Pancreas (tissue), 10 donors: ENCODE measurements at regions not wholly inside any gene's neighbourhood (a gene's known extent, or its start where the extent isn't known, plus 50 kb on each side); places are given as distances from the start of the nearest gene placed in this dataset.

ENCODE experiments used
- ATAC-seq, 4 donors: fragments of 200-7000 bp; cut with Tn5 transposase; one replicate each; pipeline versions ENCODE4 v1.8.0 to v1.9.1; 2020; ENCODE audit warnings: mild to moderate bottlenecking in 4 of 4, moderate library complexity in 4 of 4
- DNase-seq, 6 donors: peaks; one replicate each; pipeline ENCODE4 v3.0.0-alpha.2; 2020
- FAIRE-seq: peaks from 2 replicates; lab custom pipeline; 2012; peaks lifted over from hg19 to GRCh38; lab: Jason Lieb, UNC
- H3K27ac ChIP-seq, 4 donors: fragments of 200-600 bp; sonication (generic); 1 replicate in 3 of 4; 2 replicates in 1 of 4; pipeline versions ENCODE4 v1.5.0 to v1.8.0; 2020
- H3K27me3 ChIP-seq, 4 donors: fragments of 200-600 bp; one replicate each; pipeline ENCODE4 v1.8.0; 2021
- H3K36me3 ChIP-seq, 3 donors: fragments of 200-600 bp; sonication (generic) in 1 of 3; one replicate each; pipeline versions ENCODE4 v1.5.0 to v1.8.0; 2020 to 2021
- H3K4me1 ChIP-seq, 3 donors: fragments of 200-600 bp; one replicate each; pipeline ENCODE4 v1.8.0; 2021
- H3K4me3 ChIP-seq, 4 donors: fragments of 200-600 bp; sonication (generic) in 2 of 4; one replicate each; pipeline versions ENCODE4 v1.5.0 to v1.8.0; 2020 to 2021
- H3K9me3 ChIP-seq, 4 donors: fragments of 200-600 bp; one replicate each; pipeline ENCODE4 v1.8.0; 2021
- CTCF ChIP-seq, 4 donors: fragments of 200-600 bp; sonication (generic) in 3 of 4; IDR thresholded peaks; one replicate each; pipeline versions ENCODE4 v1.5.0 to v1.8.0; 2021; ENCODE audit warnings: antibody characterized with exemption in 4 of 4
- WGBS, 2 donors: extraction: QIAGEN DNeasy Blood & Tissue Kit; methylation state at CpG; one replicate each; pipeline ENCODE4 v1.1.7; 2013; 5-methylcytosine and 5-hydroxymethylcytosine counted together
- intact Hi-C, 3 donors: fragments of 100-400 bp; cut with DNase I; formaldehyde crosslinking; loops; one replicate each; pipeline versions ENCODE4 v1.11.1 to v1.14.2; 2022
- donor health status: healthy with polysubstance abuse.
- donor health status: DM: no; HTN: no; CAD: no; lungs with moderate emphysema.
- donor health status: DM: no; HTN: no; CAD: no.
- donor health status: control.
- donor health status: control.
- donor health status: Bipolar disorder and iron deficiency.
- donor health status: DM: yes; HTN: yes; CAD: no.
- donor health status: DM: no; HTN: no; CAD: no.
- donor health status: DM: no; HTN: no; CAD: no.
- donor health status: DM: yes; HTN: yes; CAD: no.

GRCh38 chr11:116412118-116412889 lies 360.5 kb downstream of the BUD13 start:
- H3K4me1 ChIP-seq: no peaks in the 10 kb centered on the region
- H3K9me3 ChIP-seq: no peaks in the 10 kb centered on the region
- no peak for TF ChIP-seq CTCF (IDR thresholded peaks at IDR 0.05)
- H3K27me3 ChIP-seq: no peaks in the 10 kb centered on the region
- WGBS, 2 donors: 28 to 29% methylated on average over 6 of the region's 6 CpGs
- H3K36me3 ChIP-seq: no peaks in the 10 kb centered on the region
- no peak for FAIRE-seq
- no peak for ATAC-seq
- no peak overlapping the region for H3K4me3 ChIP-seq
- DNase-seq: no peak
- intact Hi-C loops: no loop called here
- no peak overlapping the region for H3K27ac ChIP-seq

GRCh38 chr11:116409238-116409637 lies 363.5 kb downstream of the BUD13 start:
- no peak for TF ChIP-seq CTCF (IDR thresholded peaks at IDR 0.05)
- WGBS, 2 donors: 61 to 75% methylated on average over 4 of the region's 4 CpGs

GRCh38 chr11:116406042-116406441 lies 366.7 kb downstream of the BUD13 start:
- no peak for DNase-seq
- ATAC-seq: no peak
- Histone ChIP-seq H3K27ac (no peak overlapping the region), H3K4me3 (no peak overlapping the region), H3K27me3 (no peaks in the 10 kb centered on the region), H3K4me1 (no peaks in the 10 kb centered on the region), H3K36me3 (no peaks in the 10 kb centered on the region), H3K9me3 (no peaks in the 10 kb centered on the region)
- no peak for FAIRE-seq
- 28 to 48% methylated on average over 1 of the region's 1 CpG for WGBS, 2 donors
- intact Hi-C loops: no loop called here
- no peak for TF ChIP-seq CTCF (IDR thresholded peaks at IDR 0.05)

More at GRCh38 chr11:116409238-116409637, 363.5 kb downstream of the BUD13 start:
- DNase-seq (no peak), FAIRE-seq (no peak), ATAC-seq (no peak)
- H3K4me1 ChIP-seq: no peaks in the 10 kb centered on the region
- H3K36me3 ChIP-seq: no peaks in the 10 kb centered on the region
- no peaks in the 10 kb centered on the region for H3K9me3 ChIP-seq
- intact Hi-C loops: no loop called here
- no peak overlapping the region for H3K27ac ChIP-seq
- H3K27me3 ChIP-seq: no peaks in the 10 kb centered on the region
- no peak overlapping the region for H3K4me3 ChIP-seq

GRCh38 chr11:116404462-116404798 lies 368.4 kb downstream of the BUD13 start:
- H3K4me3 ChIP-seq: no peak overlapping the region
- no peaks in the 10 kb centered on the region for H3K4me1 ChIP-seq
- intact Hi-C loops: no loop called here
- 57 to 60% methylated on average over 3 of the region's 3 CpGs for WGBS, 2 donors
- no peaks in the 10 kb centered on the region for H3K27me3 ChIP-seq
- H3K9me3 ChIP-seq: no peaks in the 10 kb centered on the region
- no peaks in the 10 kb centered on the region for H3K36me3 ChIP-seq
- no peak for ATAC-seq
- no peak for DNase-seq
- no peak overlapping the region for H3K27ac ChIP-seq
- no peak for FAIRE-seq
- no peak for TF ChIP-seq CTCF (IDR thresholded peaks at IDR 0.05)

- Histone ChIP-seq H3K36me3 (no peaks in the 10 kb centered on the region), H3K9me3 (no peaks in the 10 kb centered on the region), H3K27me3 (no peaks in the 10 kb centered on the region), H3K4me3 (no peak overlapping the region), H3K27ac (no peak overlapping the region), H3K4me1 (no peaks in the 10 kb centered on the region)
- ATAC-seq: no peak
- TF ChIP-seq CTCF (IDR thresholded peaks at IDR 0.05): no peak
- no peak for FAIRE-seq
- no peak for DNase-seq
- intact Hi-C loops: no loop called here
- WGBS, 2 donors: 63 to 67% methylated on average over 4 of the region's 4 CpGs
Observed at GRCh38 chr11:116403794-116404461, 368.9 kb downstream of the BUD13 start.
